ENCODE measurements at regions not wholly inside any gene's neighbourhood (a gene's known extent, or its start where the extent isn't known, plus 50 kb on each side); places are given as distances from the start of the nearest gene placed in this dataset.
A peak's percentile ranks its signal among the peaks of the same experiment; 100 is the strongest.

DNA sequence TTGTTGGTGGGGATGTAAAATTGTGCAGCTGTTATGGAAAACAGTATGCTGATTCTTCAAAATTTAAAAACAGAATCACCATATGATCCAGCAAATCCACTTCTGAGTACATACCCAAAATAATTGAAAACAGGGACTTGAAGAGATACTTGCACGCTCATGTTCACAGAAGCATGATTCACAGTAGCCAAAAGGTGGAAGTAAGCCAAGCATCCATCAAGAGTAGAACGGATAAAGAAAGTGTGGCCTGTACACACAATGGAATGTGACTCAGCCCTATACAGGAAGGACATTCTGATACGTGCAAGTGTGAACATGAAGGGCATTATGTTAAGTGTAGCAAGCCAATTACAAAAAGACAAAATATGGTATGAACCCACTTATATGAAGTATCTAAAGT, 696.7 kb upstream of the CELF2 start:
- H2AFZ ChIP-seq (ENCODE audit: low read depth, low read length) = no peak overlapping the region
- peak; percentile 18 for TF ChIP-seq FOS (IDR thresholded peaks at IDR 0.05; ENCODE audit: borderline replicate concordance, insufficient read depth, low read length)
- TF ChIP-seq EZH2 (IDR thresholded peaks at IDR 0.05; ENCODE audit: borderline replicate concordance, low read depth, low read length, severe bottlenecking) = no peak
- intact Hi-C loops (cut with micrococcal nuclease) (no loop called here), dilution Hi-C loops (cut with MboI; ENCODE audit: extremely low pct_ligation_motif_present, low sequenced_read_pairs) (no loop called here)
- peak; percentile 40 for DNase-seq (ENCODE audit: low read depth, low spot score)
- H3K27ac ChIP-seq (ENCODE audit: insufficient read depth, low read depth, low read length) = no peak overlapping the region
- H3K9me1 ChIP-seq (replicated peaks; ENCODE audit: control insufficient read depth, extremely low read depth, insufficient read depth, low read length) = no peaks in the 10 kb centered on the region
- ChIA-PET POLR2A (no interaction called here), CTCF (no interaction called here)
- H3K4me3 ChIP-seq (replicated peaks in 1 of 3; ENCODE audit: insufficient read depth in 1 of 3, low read depth in 1 of 3, low read length in 3 of 3) = no peak overlapping the region
- H3K79me2 ChIP-seq (ENCODE audit: control insufficient read depth, insufficient read depth, low read length) = no peaks in the 10 kb centered on the region
- no peaks in the 10 kb centered on the region for H3K36me3 ChIP-seq (ENCODE audit: control insufficient read depth in 2 of 2, extremely low read depth in 1 of 2, insufficient read depth in 2 of 2, low read length in 2 of 2)
- H3K9ac ChIP-seq (replicated peaks; ENCODE audit: extremely low read depth, insufficient read depth, low read length) = no peak overlapping the region
- no peaks in the 10 kb centered on the region for H4K20me1 ChIP-seq (replicated peaks; ENCODE audit: control insufficient read depth, extremely low read depth, insufficient read depth, low read length)
- H3K4me2 ChIP-seq (ENCODE audit: insufficient read depth, low read length) = no peak overlapping the region
- H3K27me3 ChIP-seq (ENCODE audit: control insufficient read depth in 2 of 2, insufficient read depth in 2 of 2, low read length in 2 of 2) = no peaks in the 10 kb centered on the region
- no peak for FAIRE-seq
- BruUV-seq (replicated peaks) = no TSS peak
- no peaks in the 10 kb centered on the region for H3K9me3 ChIP-seq (replicated peaks; ENCODE audit: control insufficient read depth, insufficient read depth, low read length)
- no peaks in the 10 kb centered on the region for H3K4me1 ChIP-seq (ENCODE audit: control insufficient read depth, extremely low read depth, insufficient read depth, low read length)

DNA sequence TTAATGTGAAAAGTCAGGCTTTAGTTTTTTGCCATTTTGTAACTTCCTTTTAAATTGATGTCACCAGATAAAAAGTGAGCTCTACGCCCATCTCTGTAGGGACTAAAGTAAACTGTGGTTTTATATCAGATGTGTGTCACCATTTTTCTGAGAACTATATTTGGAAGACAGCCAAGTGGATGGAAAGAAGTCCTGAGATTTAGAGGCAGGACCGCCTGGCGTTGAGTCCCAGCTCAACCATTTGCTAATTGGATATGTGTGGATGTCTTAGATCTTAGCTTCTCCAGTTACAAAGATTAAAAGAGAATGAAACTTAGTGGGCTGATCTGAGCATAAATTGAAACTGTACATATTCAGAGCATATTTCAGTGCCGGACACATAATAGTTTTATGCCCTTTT, 691.6 kb upstream of the CELF2 start:
- ChIA-PET CTCF (interaction anchor here (1.6 kb wide), 1 partner anchor 9 kb away, joined by 4 read pairs; no protein-coding TSS in a partner anchor), POLR2A (no interaction called here)
- DNase-seq (ENCODE audit: low read depth, low spot score) = no peak
- no peak overlapping the region for H2AFZ ChIP-seq (ENCODE audit: low read depth, low read length)
- H3K9me3 ChIP-seq (replicated peaks; ENCODE audit: control insufficient read depth, insufficient read depth, low read length) = no peaks in the 10 kb centered on the region
- no peak overlapping the region for H3K4me2 ChIP-seq (ENCODE audit: insufficient read depth, low read length)
- H3K27ac ChIP-seq (ENCODE audit: insufficient read depth, low read depth, low read length) = no peak overlapping the region
- BruUV-seq (replicated peaks) = no TSS peak
- no peak for FAIRE-seq
- H3K4me3 ChIP-seq (replicated peaks in 1 of 3; ENCODE audit: insufficient read depth in 1 of 3, low read depth in 1 of 3, low read length in 3 of 3) = no peak overlapping the region
- H3K9me1 ChIP-seq (replicated peaks; ENCODE audit: control insufficient read depth, extremely low read depth, insufficient read depth, low read length) = no peaks in the 10 kb centered on the region
- no peaks in the 10 kb centered on the region for H3K27me3 ChIP-seq (ENCODE audit: control insufficient read depth in 2 of 2, insufficient read depth in 2 of 2, low read length in 2 of 2)
- dilution Hi-C loops (cut with MboI; ENCODE audit: extremely low pct_ligation_motif_present, low sequenced_read_pairs) = no loop called here
- no peaks in the 10 kb centered on the region for H3K4me1 ChIP-seq (ENCODE audit: control insufficient read depth, extremely low read depth, insufficient read depth, low read length)
- intact Hi-C loops (cut with micrococcal nuclease) = no loop called here
- H3K36me3 ChIP-seq (ENCODE audit: control insufficient read depth in 2 of 2, extremely low read depth in 1 of 2, insufficient read depth in 2 of 2, low read length in 2 of 2) = no peaks in the 10 kb centered on the region
- no peaks in the 10 kb centered on the region for H3K79me2 ChIP-seq (ENCODE audit: control insufficient read depth, insufficient read depth, low read length)
- H4K20me1 ChIP-seq (replicated peaks; ENCODE audit: control insufficient read depth, extremely low read depth, insufficient read depth, low read length) = no peaks in the 10 kb centered on the region
- TF ChIP-seq JUN (IDR thresholded peaks at IDR 0.05; ENCODE audit: borderline replicate concordance, insufficient read depth, insufficient read length, low read depth) = no peak
- no peak for TF ChIP-seq MYC (IDR thresholded peaks at IDR 0.05; ENCODE audit: low read depth, low read length)
- H3K9ac ChIP-seq (replicated peaks; ENCODE audit: extremely low read depth, insufficient read depth, low read length) = no peak overlapping the region

All from endothelial cell of umbilical vein (primary cell).